Neural cell (in vitro differentiated cells): ENCODE measurements at regions not wholly inside any gene's neighbourhood (a gene's known extent, or its start where the extent isn't known, plus 50 kb on each side); places are given as distances from the start of the nearest gene placed in this dataset.

ENCODE experiments used
- H2AFZ ChIP-seq: fragments of 200-600, 300-800 bp; sonication (generic), shearing (Covaris generic); 2 replicates; pipeline ENCODE4 v1.6.0; 2014; ENCODE audit warnings: low read depth, mild to moderate bottlenecking, antibody characterized with exemption, low read length, moderate library complexity
- H3F3A ChIP-seq: fragments of 200-600 bp; shearing (Covaris generic); 2 replicates; pipeline ENCODE4 v1.6.1; 2016; ENCODE audit warnings: mild to moderate bottlenecking, moderate library complexity, mixed read lengths, antibody characterized with exemption, low read length; ENCODE audit not compliant: insufficient read depth, poor library complexity, severe bottlenecking
- H3K27ac ChIP-seq: fragments of 200-600, 300-800 bp; sonication (generic), shearing (Covaris generic); 2 replicates; pipeline ENCODE4 v1.5.1; 2014; ENCODE audit warnings: mild to moderate bottlenecking, low read length, moderate library complexity
- H3K27me3 ChIP-seq: fragments of 300-800, 200-600 bp; sonication (generic), shearing (Covaris generic); 2 replicates; pipeline ENCODE4 v1.6.0; 2014; ENCODE audit warnings: mild to moderate bottlenecking, low read depth, low read length, moderate library complexity; ENCODE audit not compliant: insufficient read depth
- H3K36me3 ChIP-seq: fragments of 300-800, 200-600 bp; sonication (generic), shearing (Covaris generic); 2 replicates; pipeline ENCODE4 v1.5.1; 2014; ENCODE audit warnings: mild to moderate bottlenecking, antibody characterized with exemption, low read length, moderate library complexity; ENCODE audit not compliant: insufficient read depth
- H3K4me2 ChIP-seq: fragments of 300-800, 200-600 bp; sonication (generic), shearing (Covaris generic); 2 replicates; pipeline ENCODE4 v1.6.0; 2014; ENCODE audit warnings: mild to moderate bottlenecking, low read length
- H3K4me3 ChIP-seq: fragments of 300-800, 200-600 bp; sonication (generic), shearing (Covaris generic); 2 replicates; pipeline ENCODE4 v1.5.1; 2014; ENCODE audit warnings: mild to moderate bottlenecking, low read length, moderate library complexity
- H3K79me2 ChIP-seq: fragments of 200-600 bp; shearing (Covaris generic); replicated peaks from 2 replicates; pipeline ENCODE4 v1.6.0; 2014; ENCODE audit warnings: mild to moderate bottlenecking, low read length, moderate library complexity; ENCODE audit not compliant: insufficient read depth
- H3K9ac ChIP-seq: fragments of 300-800, 200-600 bp; sonication (generic), shearing (Covaris generic); 2 replicates; pipeline ENCODE4 v1.6.1; 2016; ENCODE audit warnings: mild to moderate bottlenecking, low read length, mixed read lengths
- H3K9me2 ChIP-seq: fragments of 200-600 bp; shearing (Covaris generic); 2 replicates; pipeline ENCODE4 v1.6.1; 2016; ENCODE audit warnings: mild to moderate bottlenecking, low read length, mixed read lengths; ENCODE audit not compliant: insufficient read depth
- H3K9me3 ChIP-seq: fragments of 200-600, 300-800 bp; sonication (generic), shearing (Covaris generic); 2 replicates; pipeline ENCODE4 v1.6.1; 2016; ENCODE audit warnings: mild to moderate bottlenecking, mixed run types, low read length, moderate library complexity, mixed read lengths
- H4K20me1 ChIP-seq: fragments of 200-600 bp; shearing (Covaris generic); 2 replicates; pipeline ENCODE4 v1.6.1; 2016; ENCODE audit warnings: mild to moderate bottlenecking, mixed run types; ENCODE audit not compliant: insufficient read depth
- EP300 ChIP-seq: fragments of 450-650 bp; conservative IDR thresholded peaks from 2 replicates; pipeline ENCODE4 v1.6.1; 2014; ENCODE audit warnings: antibody characterized with exemption, mild to moderate bottlenecking, moderate library complexity; ENCODE audit not compliant: poor library complexity, severe bottlenecking
- EZH2 ChIP-seq: fragments of 200-600, 300-800 bp; shearing (Covaris generic), sonication (generic); IDR thresholded peaks from 2 replicates; pipeline ENCODE4 v1.6.1; 2014; ENCODE audit warnings: antibody characterized with exemption, low read length, borderline replicate concordance, mild to moderate bottlenecking; ENCODE audit not compliant: insufficient read depth, poor library complexity, severe bottlenecking
- MXI1 ChIP-seq: fragments of 450-650 bp; conservative IDR thresholded peaks from 2 replicates; pipeline ENCODE4 v1.6.1; 2014; ENCODE audit warnings: antibody characterized with exemption, mild to moderate bottlenecking; ENCODE audit not compliant: poor library complexity, severe bottlenecking
- POLR2AphosphoS5 ChIP-seq: IDR thresholded peaks from 2 replicates; pipeline ENCODE4 v1.6.1; 2012
- RAD21 ChIP-seq: fragments of 450-650 bp; conservative IDR thresholded peaks from 2 replicates; pipeline ENCODE4 v1.6.1; 2014; ENCODE audit warnings: antibody characterized with exemption, mild to moderate bottlenecking, moderate library complexity
- SMC3 ChIP-seq: fragments of 450-650 bp; conservative IDR thresholded peaks from 2 replicates; pipeline ENCODE4 v1.6.1; 2014; ENCODE audit warnings: antibody characterized with exemption, mild to moderate bottlenecking, moderate library complexity; ENCODE audit not compliant: poor library complexity
- TAF1 ChIP-seq: IDR thresholded peaks from 2 replicates; pipeline ENCODE4 v1.6.1; 2012; ENCODE audit warnings: low read depth
- TF ChIP-seq, protein P1 (sequence below): fragments of 450-650 bp; IDR thresholded peaks from 2 replicates; pipeline ENCODE4 v1.5.1; 2014; ENCODE audit warnings: antibody characterized with exemption, mild to moderate bottlenecking, moderate library complexity; ENCODE audit not compliant: poor library complexity, severe bottlenecking
- TF ChIP-seq, protein P2 (sequence below): IDR thresholded peaks from 2 replicates; pipeline ENCODE4 v1.6.1; 2012; ENCODE audit warnings: borderline replicate concordance

DNA sequence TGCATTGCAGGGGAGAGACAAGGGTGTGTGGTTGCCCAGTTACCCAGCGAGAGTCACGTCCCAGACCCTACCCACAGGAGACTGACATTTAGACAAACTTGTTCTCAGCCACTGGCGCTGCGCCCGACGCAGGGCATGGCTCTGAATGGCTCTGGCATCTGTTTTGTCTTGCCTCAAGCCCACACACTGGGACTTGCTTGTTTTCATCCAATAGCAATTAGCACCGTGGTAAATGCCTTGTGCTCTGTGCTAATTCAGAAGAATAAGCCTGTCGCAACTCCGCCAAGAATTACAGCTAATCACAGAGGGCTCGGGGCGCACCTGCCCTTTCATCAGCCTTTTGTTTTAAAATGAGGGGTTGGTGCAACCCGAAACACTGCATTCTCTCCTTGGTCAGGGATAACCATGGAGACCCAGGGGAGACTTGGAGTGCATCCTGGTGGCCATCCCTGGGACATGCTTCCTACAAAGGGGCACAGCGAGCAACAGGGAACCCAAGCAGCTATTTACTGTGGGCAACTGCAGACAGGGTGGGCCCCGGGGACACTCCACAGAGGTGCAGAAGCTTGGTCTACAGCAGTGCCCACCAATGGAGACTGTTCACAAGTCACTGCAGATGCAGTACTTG lies 220.6 kb upstream of the ZFHX3 start:
- no peaks in the 10 kb centered on the region for H3K9me3 ChIP-seq
- no peak overlapping the region for H3K27ac ChIP-seq
- no peaks in the 10 kb centered on the region for H4K20me1 ChIP-seq
- H3K79me2 ChIP-seq, result no peaks in the 10 kb centered on the region
- no peaks in the 10 kb centered on the region for H3F3A ChIP-seq
- no peak overlapping the region for H3K4me2 ChIP-seq
- no peaks in the 10 kb centered on the region for H3K9me2 ChIP-seq
- H2AFZ ChIP-seq, result no peak overlapping the region
- no peak overlapping the region for H3K4me3 ChIP-seq
- H3K36me3 ChIP-seq, result no peaks in the 10 kb centered on the region
- H3K9ac ChIP-seq, result no peak overlapping the region
- TF ChIP-seq, protein P1, sequence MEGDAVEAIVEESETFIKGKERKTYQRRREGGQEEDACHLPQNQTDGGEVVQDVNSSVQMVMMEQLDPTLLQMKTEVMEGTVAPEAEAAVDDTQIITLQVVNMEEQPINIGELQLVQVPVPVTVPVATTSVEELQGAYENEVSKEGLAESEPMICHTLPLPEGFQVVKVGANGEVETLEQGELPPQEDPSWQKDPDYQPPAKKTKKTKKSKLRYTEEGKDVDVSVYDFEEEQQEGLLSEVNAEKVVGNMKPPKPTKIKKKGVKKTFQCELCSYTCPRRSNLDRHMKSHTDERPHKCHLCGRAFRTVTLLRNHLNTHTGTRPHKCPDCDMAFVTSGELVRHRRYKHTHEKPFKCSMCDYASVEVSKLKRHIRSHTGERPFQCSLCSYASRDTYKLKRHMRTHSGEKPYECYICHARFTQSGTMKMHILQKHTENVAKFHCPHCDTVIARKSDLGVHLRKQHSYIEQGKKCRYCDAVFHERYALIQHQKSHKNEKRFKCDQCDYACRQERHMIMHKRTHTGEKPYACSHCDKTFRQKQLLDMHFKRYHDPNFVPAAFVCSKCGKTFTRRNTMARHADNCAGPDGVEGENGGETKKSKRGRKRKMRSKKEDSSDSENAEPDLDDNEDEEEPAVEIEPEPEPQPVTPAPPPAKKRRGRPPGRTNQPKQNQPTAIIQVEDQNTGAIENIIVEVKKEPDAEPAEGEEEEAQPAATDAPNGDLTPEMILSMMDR, result no peak
- TF ChIP-seq MXI1 (no peak), SMC3 (no peak), TAF1 (no peak), RAD21 (no peak), EZH2 (no peak), EP300 (no peak), POLR2AphosphoS5 (no peak)
- TF ChIP-seq, protein P2, sequence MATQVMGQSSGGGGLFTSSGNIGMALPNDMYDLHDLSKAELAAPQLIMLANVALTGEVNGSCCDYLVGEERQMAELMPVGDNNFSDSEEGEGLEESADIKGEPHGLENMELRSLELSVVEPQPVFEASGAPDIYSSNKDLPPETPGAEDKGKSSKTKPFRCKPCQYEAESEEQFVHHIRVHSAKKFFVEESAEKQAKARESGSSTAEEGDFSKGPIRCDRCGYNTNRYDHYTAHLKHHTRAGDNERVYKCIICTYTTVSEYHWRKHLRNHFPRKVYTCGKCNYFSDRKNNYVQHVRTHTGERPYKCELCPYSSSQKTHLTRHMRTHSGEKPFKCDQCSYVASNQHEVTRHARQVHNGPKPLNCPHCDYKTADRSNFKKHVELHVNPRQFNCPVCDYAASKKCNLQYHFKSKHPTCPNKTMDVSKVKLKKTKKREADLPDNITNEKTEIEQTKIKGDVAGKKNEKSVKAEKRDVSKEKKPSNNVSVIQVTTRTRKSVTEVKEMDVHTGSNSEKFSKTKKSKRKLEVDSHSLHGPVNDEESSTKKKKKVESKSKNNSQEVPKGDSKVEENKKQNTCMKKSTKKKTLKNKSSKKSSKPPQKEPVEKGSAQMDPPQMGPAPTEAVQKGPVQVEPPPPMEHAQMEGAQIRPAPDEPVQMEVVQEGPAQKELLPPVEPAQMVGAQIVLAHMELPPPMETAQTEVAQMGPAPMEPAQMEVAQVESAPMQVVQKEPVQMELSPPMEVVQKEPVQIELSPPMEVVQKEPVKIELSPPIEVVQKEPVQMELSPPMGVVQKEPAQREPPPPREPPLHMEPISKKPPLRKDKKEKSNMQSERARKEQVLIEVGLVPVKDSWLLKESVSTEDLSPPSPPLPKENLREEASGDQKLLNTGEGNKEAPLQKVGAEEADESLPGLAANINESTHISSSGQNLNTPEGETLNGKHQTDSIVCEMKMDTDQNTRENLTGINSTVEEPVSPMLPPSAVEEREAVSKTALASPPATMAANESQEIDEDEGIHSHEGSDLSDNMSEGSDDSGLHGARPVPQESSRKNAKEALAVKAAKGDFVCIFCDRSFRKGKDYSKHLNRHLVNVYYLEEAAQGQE, result no peak
- H3K27me3 ChIP-seq, result no peaks in the 10 kb centered on the region

DNA sequence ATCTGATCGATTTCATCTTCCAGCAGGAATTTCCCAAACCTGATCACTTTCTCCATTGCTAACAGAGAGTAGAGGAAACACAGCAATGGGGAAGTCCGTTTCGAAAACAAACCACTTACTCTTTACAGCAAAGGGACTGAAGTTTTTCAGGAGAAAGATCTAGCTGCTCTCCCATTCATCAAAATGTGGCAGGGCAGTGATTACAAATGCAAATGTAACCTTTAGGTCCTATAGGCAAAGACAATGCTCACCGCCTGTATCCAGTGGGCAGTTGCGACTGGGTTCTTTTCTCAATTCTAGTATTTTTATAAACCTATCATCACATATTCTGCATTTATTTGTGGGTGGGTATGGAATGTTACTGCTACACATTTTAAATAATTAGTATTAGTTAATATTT lies 218.0 kb upstream of the ZFHX3 start:
- Histone ChIP-seq H3K4me2 (no peak overlapping the region), H3K36me3 (no peaks in the 10 kb centered on the region), H3K79me2 (no peaks in the 10 kb centered on the region), H3K27me3 (no peaks in the 10 kb centered on the region), H4K20me1 (no peaks in the 10 kb centered on the region), H3K4me3 (no peak overlapping the region), H2AFZ (no peak overlapping the region), H3K9me2 (no peaks in the 10 kb centered on the region), H3K9ac (no peak overlapping the region), H3K9me3 (no peaks in the 10 kb centered on the region), H3F3A (no peaks in the 10 kb centered on the region), H3K27ac (no peak overlapping the region)
- TF ChIP-seq TAF1 (no peak), POLR2AphosphoS5 (no peak), EP300 (no peak), EZH2 (no peak), SMC3 (no peak), MXI1 (no peak), RAD21 (no peak)
- TF ChIP-seq, protein P2, result no peak
- TF ChIP-seq, protein P1, result no peak
